Liver (tissue), 7 donors: ENCODE measurements at regions not wholly inside any gene's neighbourhood (a gene's known extent, or its start where the extent isn't known, plus 50 kb on each side); places are given as distances from the start of the nearest gene placed in this dataset.

Experiments used
- DNase-seq: peaks from one replicate; pipeline ENCODE4 v3.0.0-alpha.2; 2017; ENCODE audit warnings: low spot score
- H3K27ac ChIP-seq, 2 donors: one replicate each; pipeline ENCODE4 v1.7.0; 2013; ENCODE audit warnings: inconsistent platforms in 2 of 2, low read length in 2 of 2, control low read depth in 1 of 2, low read depth in 1 of 2, mild to moderate bottlenecking in 1 of 2
- H3K27me3 ChIP-seq, 4 donors: one replicate each; pipeline versions ENCODE4 v1.6.1 to v1.7.0; 2013; ENCODE audit warnings: low read length in 3 of 4, inconsistent platforms in 1 of 4, mild to moderate bottlenecking in 1 of 4, moderate library complexity in 1 of 4; ENCODE audit not compliant: control insufficient read depth in 4 of 4, insufficient read depth in 4 of 4
- H3K36me3 ChIP-seq, 4 donors: one replicate each; pipeline versions ENCODE4 v1.6.1 to v1.7.0; 2013; ENCODE audit warnings: low read length in 3 of 4, mild to moderate bottlenecking in 3 of 4, low read depth in 1 of 4, moderate library complexity in 1 of 4; ENCODE audit not compliant: control insufficient read depth in 4 of 4, insufficient read depth in 3 of 4
- H3K4me1 ChIP-seq, 4 donors: one replicate each; pipeline versions ENCODE4 v1.6.1 to v1.7.0; 2013; ENCODE audit warnings: low read length in 3 of 4, mild to moderate bottlenecking in 3 of 4, moderate library complexity in 1 of 4; ENCODE audit not compliant: control insufficient read depth in 4 of 4, insufficient read depth in 4 of 4
- H3K4me3 ChIP-seq, 3 donors: one replicate each; pipeline versions ENCODE4 v1.6.1 to v1.7.0; 2013; ENCODE audit warnings: low read length in 3 of 3, control low read depth in 1 of 3, low read depth in 1 of 3, mild to moderate bottlenecking in 1 of 3
- H3K9ac ChIP-seq, 2 donors: one replicate each; pipeline ENCODE4 v1.7.0; 2013; ENCODE audit warnings: low read length in 2 of 2, mild to moderate bottlenecking in 2 of 2, moderate library complexity in 2 of 2, control low read depth in 1 of 2, low read depth in 1 of 2
- H3K9me3 ChIP-seq, 4 donors: one replicate each; pipeline versions ENCODE4 v1.6.1 to v1.7.0; 2013; ENCODE audit warnings: low read length in 3 of 4; ENCODE audit not compliant: control insufficient read depth in 4 of 4
- ATF3 ChIP-seq: IDR thresholded peaks from 2 replicates; pipeline ENCODE4 v1.6.1; 2016; ENCODE audit warnings: antibody characterized with exemption
- EGR1 ChIP-seq, 2 donors: IDR thresholded peaks; 2 replicates each; pipeline ENCODE4 v1.6.1; 2016 to 2018; ENCODE audit warnings: antibody characterized with exemption in 2 of 2, low read depth in 2 of 2
- FOXA1 ChIP-seq: IDR thresholded peaks from 2 replicates; pipeline ENCODE4 v1.6.1; 2016; ENCODE audit warnings: antibody characterized with exemption
- FOXA2 ChIP-seq: IDR thresholded peaks from 2 replicates; pipeline ENCODE4 v1.6.1; 2016; ENCODE audit warnings: antibody characterized with exemption
- HNF4G ChIP-seq: IDR thresholded peaks from 2 replicates; pipeline ENCODE4 v1.6.1; 2016; ENCODE audit warnings: antibody characterized with exemption
- MAX ChIP-seq: IDR thresholded peaks from 2 replicates; pipeline ENCODE4 v1.6.1; 2016; ENCODE audit warnings: antibody characterized with exemption
- REST ChIP-seq: IDR thresholded peaks from 2 replicates; pipeline ENCODE4 v1.6.1; 2016; ENCODE audit warnings: antibody characterized with exemption, mild to moderate bottlenecking
- RXRA ChIP-seq, 2 donors: IDR thresholded peaks; 2 replicates each; pipeline ENCODE4 v1.6.1; 2017 to 2018; ENCODE audit warnings: antibody characterized with exemption in 2 of 2, mild to moderate bottlenecking in 1 of 2
- SP1 ChIP-seq: IDR thresholded peaks from 2 replicates; pipeline ENCODE4 v1.6.1; 2018; ENCODE audit warnings: antibody characterized with exemption, mild to moderate bottlenecking
- TAF1 ChIP-seq: conservative IDR thresholded peaks from 2 replicates; pipeline ENCODE4 v1.6.1; 2016; ENCODE audit warnings: antibody characterized with exemption, mild to moderate bottlenecking
- YY1 ChIP-seq: IDR thresholded peaks from 2 replicates; pipeline ENCODE4 v1.6.1; 2016; ENCODE audit warnings: antibody characterized with exemption, mild to moderate bottlenecking
- WGBS: extraction: QIAGEN DNeasy Blood & Tissue Kit; methylation state at CpG from one replicate; pipeline ENCODE4 v1.1.7; 2013; 5-methylcytosine and 5-hydroxymethylcytosine counted together
- donor health status: healthy.
- donor health status: healthy.
- donor health status: healthy.
- donor health status: healthy.

GRCh38 chr22:48975316-48975741 is 852.3 kb downstream of the BRD1 start (continued):
- TF ChIP-seq REST (no peak), TAF1 (no peak), SP1 (no peak)

GRCh38 chr22:48974443-48975315 is 853.0 kb downstream of the BRD1 start:
- H3K4me3 ChIP-seq = no peak overlapping the region
- H3K4me1 ChIP-seq = no peaks in the 10 kb centered on the region
- DNase-seq = no peak
- H3K36me3 ChIP-seq = no peaks in the 10 kb centered on the region
- H3K9me3 ChIP-seq = peaks cover 0 to 4% (median under 1%) of the 10 kb centered on the region in 4 donors
- WGBS = 75% methylated on average over 13 of the region's 13 CpGs
- TF ChIP-seq REST (no peak), YY1 (no peak), RXRA (IDR thresholded peaks at IDR 0.05) (no peak), EGR1 (IDR thresholded peaks at IDR 0.05; ENCODE audit: low read depth in 2 of 2) (no peak), FOXA2 (no peak), MAX (no peak), HNF4G (no peak)
- H3K9ac ChIP-seq = no peak overlapping the region
- peaks cover 0 to 3% (median 0%) of the 10 kb centered on the region in 4 donors for H3K27me3 ChIP-seq
- no peak overlapping the region for H3K27ac ChIP-seq

- TF ChIP-seq ATF3 = no peak
- TF ChIP-seq EGR1 (IDR thresholded peaks at IDR 0.05; ENCODE audit: low read depth in 2 of 2) = no peak
- no peak for TF ChIP-seq FOXA1
- Histone ChIP-seq H3K4me3 (no peak overlapping the region), H3K9me3 (no peaks in the 10 kb centered on the region), H3K9ac (no peak overlapping the region), H3K27ac (no peak overlapping the region), H3K36me3 (no peaks in the 10 kb centered on the region), H3K27me3 (peaks cover 0 to 3% (median under 1%) of the 10 kb centered on the region in 4 donors), H3K4me1 (no peaks in the 10 kb centered on the region)
- no peak for DNase-seq
- 66% methylated on average over 8 of the region's 8 CpGs for WGBS
Observed at GRCh38 chr22:48973694-48974041, 854.0 kb downstream of the BRD1 start.
